ENCODE measurements at regions not wholly inside any gene's neighbourhood (a gene's known extent, or its start where the extent isn't known, plus 50 kb on each side); places are given as distances from the start of the nearest gene placed in this dataset.

DNA sequence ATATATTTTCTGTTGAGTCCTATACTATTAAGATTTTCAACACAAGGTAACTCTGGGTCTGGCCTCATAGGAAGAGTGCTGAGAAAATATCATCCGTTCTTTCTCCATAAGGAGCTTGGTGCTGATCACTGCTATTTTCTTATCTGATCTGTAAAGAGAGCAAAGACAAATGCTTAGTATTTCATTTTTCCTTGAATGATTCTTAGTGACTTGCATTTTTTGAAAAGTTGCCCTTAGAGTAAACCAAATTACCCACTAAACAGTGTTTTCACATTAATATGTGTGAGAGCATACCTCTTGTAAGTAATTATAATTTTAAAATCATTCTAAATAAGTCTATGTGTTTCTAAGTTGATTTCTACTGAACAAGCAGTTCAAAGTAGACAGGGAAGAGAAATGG, 121.3 kb upstream of the CTSV start:
- no peak overlapping the region for H2BK20ac ChIP-seq (ENCODE audit: low read length)
- no peaks in the 10 kb centered on the region for H3K79me1 ChIP-seq (ENCODE audit: low read depth, low read length)
- no peaks in the 10 kb centered on the region for H3K23me2 ChIP-seq (ENCODE audit: low read depth, low read length)
- no peak overlapping the region for H2BK12ac ChIP-seq (ENCODE audit: low read depth, low read length)
- ChIA-PET POLR2A (ENCODE audit: partially characterized antibody) (no interaction called here), CTCF (ENCODE audit: partially characterized antibody) (interaction anchor here (2.1 kb wide), 1 partner anchor 303 kb away, joined by 6 read pairs; no protein-coding TSS in a partner anchor)
- no peaks in the 10 kb centered on the region for H3K9me3 ChIP-seq (ENCODE audit: insufficient read depth in 2 of 2, low read depth in 1 of 2, low read length in 1 of 2)
- H3K9ac ChIP-seq (replicated peaks in 1 of 4; ENCODE audit: extremely low read depth in 1 of 4, low read depth in 3 of 4, low read length in 3 of 4) = no peak overlapping the region
- FAIRE-seq (no peak), DNase-seq (ENCODE audit: low read depth in 1 of 2, low spot score in 2 of 2) (no peak)
- no peak overlapping the region for H2BK15ac ChIP-seq (ENCODE audit: low read length)
- no peak overlapping the region for H2AK5ac ChIP-seq (ENCODE audit: low read depth, low read length)
- H3K23ac ChIP-seq (ENCODE audit: insufficient read length) = no peak overlapping the region
- H3K27me3 ChIP-seq (replicated peaks in 1 of 4; ENCODE audit: control insufficient read depth in 3 of 4, extremely low read depth in 1 of 4, insufficient read depth in 3 of 4, low read length in 3 of 4) = no peaks in the 10 kb centered on the region
- H4K91ac ChIP-seq (replicated peaks; ENCODE audit: insufficient read length, low read length) = no peak overlapping the region
- no peak overlapping the region for H2BK120ac ChIP-seq (replicated peaks; ENCODE audit: low read depth, low read length)
- H4K20me1 ChIP-seq (replicated peaks in 1 of 2; ENCODE audit: control insufficient read depth in 1 of 2, insufficient read depth in 2 of 2, low read length in 2 of 2) = no peaks in the 10 kb centered on the region
- H3K36me3 ChIP-seq (ENCODE audit: control insufficient read depth in 2 of 4, insufficient read depth in 4 of 4, low read length in 3 of 4) = peaks cover 3 to 73% (median 40%) of the 10 kb centered on the region in 4 experiments
- no peak overlapping the region for H3K56ac ChIP-seq (replicated peaks; ENCODE audit: insufficient read length, low read depth, low read length)
- no peak overlapping the region for H3K27ac ChIP-seq (ENCODE audit: low read depth, low read length)
- no peak overlapping the region for H3K14ac ChIP-seq (ENCODE audit: insufficient read length)
- no peak overlapping the region for H3K4me2 ChIP-seq (ENCODE audit: insufficient read depth in 1 of 2, low read depth in 2 of 2, low read length in 2 of 2)
- no peak overlapping the region for H2AFZ ChIP-seq (ENCODE audit: low read length)
- no peak overlapping the region for H2BK5ac ChIP-seq (ENCODE audit: low read depth, low read length)
- H3K4me1 ChIP-seq (replicated peaks in 1 of 4; ENCODE audit: control insufficient read depth in 3 of 4, insufficient read depth in 4 of 4, low read length in 3 of 4) = no peaks in the 10 kb centered on the region
- H3K79me2 ChIP-seq (ENCODE audit: control insufficient read depth in 1 of 2, insufficient read depth in 2 of 2, low read length in 2 of 2) = no peaks in the 10 kb centered on the region
- H4K8ac ChIP-seq (ENCODE audit: extremely low read depth, insufficient read depth, low read length) = no peak overlapping the region
- H3K18ac ChIP-seq (ENCODE audit: extremely low read depth, low read length) = no peak overlapping the region
- H3K4me3 ChIP-seq (ENCODE audit: extremely low read depth in 1 of 4, insufficient read depth in 2 of 4, low read depth in 3 of 4, low read length in 4 of 4) = no peak overlapping the region
- no peak overlapping the region for H4K5ac ChIP-seq (ENCODE audit: insufficient read length, low read depth, low read length)
- 93% methylated on average over 1 of the region's 1 CpG; no CpG with 5 or more reads in 1 of the 2 experiments for WGBS, 2 experiments (ENCODE audit: extremely low coverage in 1 of 2, insufficient coverage in 1 of 2, insufficient read length in 1 of 2, insufficient replicate concordance in 2 of 2, low coverage in 1 of 2, low lambda C conversion rate in 2 of 2, missing lambda C conversion rate in 1 of 2)
- H3K4ac ChIP-seq (replicated peaks; ENCODE audit: insufficient read length, low read depth, low read length) = no peak overlapping the region
- TF ChIP-seq HDAC2 (IDR thresholded peaks at IDR 0.05; ENCODE audit: borderline replicate concordance in 1 of 2, low read depth in 2 of 2, low read length in 2 of 2) = no peak
- no peak for TF ChIP-seq SAP30 (IDR thresholded peaks at IDR 0.05; ENCODE audit: insufficient read depth, insufficient replicate concordance, low read length)
- TF ChIP-seq ASH2L (IDR thresholded peaks at IDR 0.05; ENCODE audit: low read length) = no peak
- no peak for TF ChIP-seq SIN3A (conservative IDR thresholded peaks at IDR 0.05 in 1 of 2, IDR thresholded peaks at IDR 0.05 in 1 of 2; ENCODE audit: low read depth in 1 of 2, low read length in 2 of 2)
- TF ChIP-seq, protein P1, sequence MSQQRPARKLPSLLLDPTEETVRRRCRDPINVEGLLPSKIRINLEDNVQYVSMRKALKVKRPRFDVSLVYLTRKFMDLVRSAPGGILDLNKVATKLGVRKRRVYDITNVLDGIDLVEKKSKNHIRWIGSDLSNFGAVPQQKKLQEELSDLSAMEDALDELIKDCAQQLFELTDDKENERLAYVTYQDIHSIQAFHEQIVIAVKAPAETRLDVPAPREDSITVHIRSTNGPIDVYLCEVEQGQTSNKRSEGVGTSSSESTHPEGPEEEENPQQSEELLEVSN (IDR thresholded peaks at IDR 0.05) = no peak
- no peak for TF ChIP-seq SRF (IDR thresholded peaks at IDR 0.05; ENCODE audit: low read depth, low read length)
- TF ChIP-seq BACH1 (IDR thresholded peaks at IDR 0.05; ENCODE audit: low read length) = no peak
- no peak for TF ChIP-seq MAX (IDR thresholded peaks at IDR 0.05)
- TF ChIP-seq CREB1 (IDR thresholded peaks at IDR 0.05) = no peak
- no peak for TF ChIP-seq CTBP2 (IDR thresholded peaks at IDR 0.05; ENCODE audit: borderline replicate concordance, insufficient read depth, insufficient read length, low read length)

Data from H1 (cell line).